ENCODE measurements at regions not wholly inside any gene's neighbourhood (a gene's known extent, or its start where the extent isn't known, plus 50 kb on each side); places are given as distances from the start of the nearest gene placed in this dataset.

GRCh38 chr14:51458563-51458955, 193.2 kb upstream of the FRMD6 start:
- TF ChIP-seq CTCF (IDR thresholded peaks at IDR 0.05 in 4 of 5, conservative IDR thresholded peaks at IDR 0.05 in 1 of 5) (no peak), POLR2A (IDR thresholded peaks at IDR 0.05) (no peak)

Measured in gastrocnemius medialis (tissue), 4 donors.